Left lung (tissue), 4 donors: ENCODE measurements at regions not wholly inside any gene's neighbourhood (a gene's known extent, or its start where the extent isn't known, plus 50 kb on each side); places are given as distances from the start of the nearest gene placed in this dataset.

Source experiments
- ATAC-seq: fragments of 200-7000 bp; cut with Tn5 transposase; one replicate; pipeline ENCODE4 v1.9.1; 2020; ENCODE audit warnings: moderate library complexity
- DNase-seq, 4 donors: peaks; one replicate each; pipeline ENCODE4 v3.0.0-alpha.2; 2013 to 2020
- H3K27ac ChIP-seq, 2 donors: fragments of 200-600 bp; sonication (generic) in 1 of 2; one replicate each; pipeline versions ENCODE4 v1.5.0 to v1.8.0; 2020 to 2021
- H3K27me3 ChIP-seq, 2 donors: fragments of 200-600 bp; sonication (generic) in 1 of 2; one replicate each; pipeline versions ENCODE4 v1.5.0 to v1.8.0; 2020 to 2021
- H3K36me3 ChIP-seq, 2 donors: fragments of 200-600 bp; sonication (generic) in 1 of 2; one replicate each; pipeline versions ENCODE4 v1.5.0 to v1.8.0; 2020 to 2021
- H3K4me1 ChIP-seq, 2 donors: fragments of 200-600 bp; one replicate each; pipeline ENCODE4 v1.8.0; 2021
- H3K4me3 ChIP-seq, 2 donors: fragments of 200-600 bp; sonication (generic) in 1 of 2; one replicate each; pipeline versions ENCODE4 v1.5.0 to v1.8.0; 2020 to 2021; ENCODE audit warnings: mild to moderate bottlenecking in 1 of 2
- H3K9me3 ChIP-seq, 2 donors: fragments of 200-600 bp; sonication (generic) in 1 of 2; one replicate each; pipeline versions ENCODE4 v1.5.0 to v1.8.0; 2020 to 2021
- CTCF ChIP-seq, 2 donors: fragments of 200-600 bp; sonication (generic) in 1 of 2; IDR thresholded peaks; one replicate each; pipeline versions ENCODE4 v1.5.0 to v1.8.0; 2021; ENCODE audit warnings: antibody characterized with exemption in 2 of 2
- intact Hi-C, 2 donors: fragments of 100-400 bp; cut with DNase I; formaldehyde crosslinking; loops; one replicate each; pipeline versions ENCODE4 v1.11.2 to v1.14.2; 2022
- donor health status: DM: no; HTN: yes; CAD: no.
- donor health status: DM: no; HTN: no; CAD: no.

- H3K27me3 ChIP-seq: no peaks in the 10 kb centered on the region
- no peak overlapping the region for H3K4me3 ChIP-seq
- H3K4me1 ChIP-seq: no peaks in the 10 kb centered on the region
- no peak overlapping the region for H3K27ac ChIP-seq
- no peaks in the 10 kb centered on the region for H3K9me3 ChIP-seq
- intact Hi-C loops: no loop called here
- no peaks in the 10 kb centered on the region for H3K36me3 ChIP-seq
- DNase-seq (no peak), ATAC-seq (no peak)
- no peak for TF ChIP-seq CTCF (IDR thresholded peaks at IDR 0.05)
These were observed 276.7 kb upstream of the TMEM161B start for GRCh38 chr5:88545338-88545737.

GRCh38 chr5:88544671-88545070, 276.0 kb upstream of the TMEM161B start:
- intact Hi-C loops: no loop called here
- ATAC-seq (no peak), DNase-seq (no peak)
- Histone ChIP-seq H3K27ac (no peak overlapping the region), H3K4me3 (no peak overlapping the region), H3K36me3 (no peaks in the 10 kb centered on the region), H3K27me3 (no peaks in the 10 kb centered on the region), H3K4me1 (no peaks in the 10 kb centered on the region), H3K9me3 (no peaks in the 10 kb centered on the region)
- no peak for TF ChIP-seq CTCF (IDR thresholded peaks at IDR 0.05)

- intact Hi-C loops: no loop called here
- DNase-seq: no peak
- Histone ChIP-seq H3K36me3 (no peaks in the 10 kb centered on the region), H3K4me1 (no peaks in the 10 kb centered on the region), H3K27ac (no peak overlapping the region), H3K4me3 (no peak overlapping the region), H3K9me3 (no peaks in the 10 kb centered on the region), H3K27me3 (no peaks in the 10 kb centered on the region)
- ATAC-seq: no peak
- no peak for TF ChIP-seq CTCF (IDR thresholded peaks at IDR 0.05)
These were observed 275.5 kb upstream of the TMEM161B start for GRCh38 chr5:88544136-88544645.

- no peak for DNase-seq
- TF ChIP-seq CTCF (IDR thresholded peaks at IDR 0.05): no peak
- H3K27me3 ChIP-seq: no peaks in the 10 kb centered on the region
- H3K4me3 ChIP-seq: no peak overlapping the region
- no peaks in the 10 kb centered on the region for H3K36me3 ChIP-seq
- intact Hi-C loops: no loop called here
- no peaks in the 10 kb centered on the region for H3K9me3 ChIP-seq
- ATAC-seq: no peak
- H3K4me1 ChIP-seq: no peaks in the 10 kb centered on the region
- H3K27ac ChIP-seq: no peak overlapping the region
These were observed 274.1 kb upstream of the TMEM161B start for GRCh38 chr5:88542786-88543185.

GRCh38 chr5:88540471-88541115, 271.9 kb upstream of the TMEM161B start:
- DNase-seq: no peak
- intact Hi-C loops: no loop called here
- Histone ChIP-seq H3K27me3 (no peaks in the 10 kb centered on the region), H3K36me3 (no peaks in the 10 kb centered on the region), H3K27ac (no peak overlapping the region), H3K4me1 (no peaks in the 10 kb centered on the region), H3K9me3 (no peaks in the 10 kb centered on the region), H3K4me3 (no peak overlapping the region)
- ATAC-seq: no peak
- no peak for TF ChIP-seq CTCF (IDR thresholded peaks at IDR 0.05)
